NCI-H1694 treated with DMSO at 0.1 percent for 48 hours (cell line): ENCODE measurements at regions not wholly inside any gene's neighbourhood (a gene's known extent, or its start where the extent isn't known, plus 50 kb on each side); places are given as distances from the start of the nearest gene placed in this dataset.

Experiments used
- DNase-seq: peaks from one replicate; lab custom pipeline; 2025; lab: John Stamatoyannopoulos, UW

DNA sequence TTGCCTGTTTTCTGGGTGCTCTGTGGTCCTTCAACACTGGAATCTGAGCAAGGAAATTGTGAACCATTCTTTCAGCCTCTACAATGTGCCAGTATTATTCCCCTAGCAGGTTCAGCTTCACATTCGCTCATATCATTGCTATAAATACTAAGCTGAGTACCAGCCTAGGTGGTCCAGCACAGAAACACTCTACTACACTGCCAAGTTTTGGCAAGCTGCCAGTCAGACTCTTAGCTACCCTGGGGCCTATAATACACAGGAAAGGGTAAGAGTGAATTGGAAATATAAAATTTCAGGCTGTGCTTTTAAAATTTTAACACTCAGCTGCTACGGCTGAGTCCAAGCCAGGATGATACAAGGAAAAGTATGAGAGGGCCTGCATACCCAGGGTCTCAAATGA is 49.9 kb upstream of the PPP1R3A start:
- no peak for DNase-seq
